HG03432 (cell line): ENCODE measurements at regions not wholly inside any gene's neighbourhood (a gene's known extent, or its start where the extent isn't known, plus 50 kb on each side); places are given as distances from the start of the nearest gene placed in this dataset.

Experiments
- ATAC-seq: cut with Tn5 transposase; IDR thresholded peaks from one replicate; pipeline ENCODE4 v1.9.1; 2021; ENCODE audit warnings: mild to moderate bottlenecking, moderate library complexity; ENCODE audit not compliant: unreplicated experiment

DNA sequence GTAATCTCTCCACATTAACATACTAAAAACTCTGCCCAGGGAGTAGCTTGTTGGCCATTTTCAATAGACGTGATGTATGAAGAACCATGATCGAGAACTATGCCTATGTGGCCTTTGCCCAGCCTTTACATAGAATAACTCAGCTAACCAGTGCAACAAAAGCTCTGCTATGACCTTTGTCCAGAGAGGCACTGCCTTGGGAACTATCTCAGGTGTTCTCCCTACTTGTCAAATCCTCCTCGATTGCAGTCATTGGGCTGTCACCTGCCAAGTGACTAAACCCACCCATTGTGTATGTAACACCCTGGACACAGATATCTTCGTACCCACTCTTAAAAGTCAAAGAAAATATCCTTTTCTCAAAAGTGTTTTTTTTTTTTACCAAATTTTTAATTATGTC is 610.3 kb upstream of the GALNTL6 start:
- no peak for ATAC-seq

DNA sequence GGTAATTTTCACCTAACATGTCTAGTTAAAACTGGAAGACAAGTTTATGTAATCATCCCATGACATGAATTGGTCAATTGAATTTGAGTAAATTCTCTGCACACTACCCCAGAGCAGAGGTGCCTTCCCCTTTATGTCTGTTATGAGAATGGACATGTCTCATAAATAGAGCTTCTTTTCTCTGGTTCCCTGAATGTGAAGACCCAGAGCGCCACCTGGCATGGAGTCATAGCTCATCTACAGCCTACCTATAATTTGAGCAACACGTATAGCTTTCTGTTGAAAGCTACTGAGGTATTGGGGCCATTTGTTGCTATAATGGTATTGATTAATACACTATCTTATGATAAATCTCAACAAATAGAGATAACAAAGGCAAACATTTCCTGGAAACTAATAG is 626.5 kb upstream of the GALNTL6 start:
- ATAC-seq = no peak

DNA sequence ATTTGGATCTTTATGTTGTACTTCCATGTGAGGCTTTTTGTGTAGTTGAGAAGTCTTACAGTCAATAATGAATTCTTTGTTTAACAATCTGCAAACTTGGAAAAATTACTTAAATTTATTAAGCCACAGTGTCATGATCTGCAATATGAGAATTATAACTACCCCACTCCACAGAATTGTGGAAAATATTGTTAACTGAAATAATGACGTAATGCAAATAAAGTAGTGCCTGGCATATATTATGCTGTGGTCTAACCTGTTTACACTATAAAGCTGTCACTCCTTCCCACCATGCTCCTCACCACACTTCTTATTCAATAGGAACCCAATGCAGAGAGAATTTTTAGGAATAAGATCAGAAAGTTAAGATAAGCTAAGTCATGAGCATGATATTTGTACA is 632.1 kb upstream of the GALNTL6 start:
- ATAC-seq = no peak

DNA sequence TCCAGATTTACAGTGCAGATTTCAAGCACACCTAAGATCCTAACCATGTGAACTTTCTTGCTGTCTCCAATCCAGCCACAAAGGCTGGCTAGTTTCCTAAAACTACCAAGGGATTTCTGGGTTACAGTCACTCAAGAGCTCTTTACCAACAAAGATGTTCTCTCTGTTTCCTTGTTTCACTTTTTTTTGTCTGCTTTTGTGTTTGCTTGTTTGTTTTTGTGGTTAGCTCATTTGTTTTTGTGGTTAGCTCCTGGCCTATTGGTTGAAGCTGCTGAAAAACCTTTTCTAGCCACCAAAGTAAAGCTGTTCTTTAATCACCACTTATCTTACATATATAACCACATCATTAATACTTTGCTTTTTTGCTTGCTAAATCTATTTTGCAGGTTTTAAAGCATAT is 642.5 kb upstream of the GALNTL6 start:
- no peak for ATAC-seq

DNA sequence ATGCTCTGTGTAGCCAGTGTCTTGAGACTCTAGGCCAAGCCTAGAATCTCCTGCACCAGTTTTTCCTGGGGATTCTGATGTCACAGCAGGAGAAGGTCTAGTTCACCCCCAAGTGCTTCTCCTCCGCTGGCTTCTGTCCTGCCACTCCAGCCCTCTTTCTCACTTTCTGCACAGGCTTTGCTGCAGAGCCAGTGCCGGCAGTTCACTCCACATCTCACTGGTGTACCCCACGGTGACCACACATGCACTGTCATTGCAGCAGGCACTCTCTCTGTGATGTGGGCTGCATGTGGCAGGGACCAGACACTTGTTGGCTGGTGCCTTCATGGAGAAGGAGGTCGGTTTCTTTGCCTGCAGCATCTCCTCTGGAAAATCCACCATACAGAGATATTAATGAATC is 643.8 kb upstream of the GALNTL6 start:
- no peak for ATAC-seq

DNA sequence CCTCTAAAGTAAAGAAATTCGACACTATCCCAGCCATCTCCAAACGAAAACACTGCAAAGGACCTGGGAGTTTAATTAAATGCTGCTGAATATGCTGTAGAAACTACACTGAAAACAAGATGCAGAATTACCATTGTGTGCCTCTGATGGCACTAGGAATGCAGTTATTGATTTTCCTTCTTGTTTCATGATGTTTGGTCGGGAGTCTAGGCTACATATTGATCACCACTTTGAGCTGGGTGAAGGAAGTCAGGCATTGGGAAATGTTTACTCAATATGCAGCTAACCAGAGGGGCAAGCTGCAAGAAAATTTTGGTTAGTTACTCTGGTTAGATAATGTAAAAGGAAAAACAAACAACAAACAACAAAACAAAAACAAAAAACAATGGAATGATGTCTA is 650.7 kb upstream of the GALNTL6 start:
- no peak for ATAC-seq

DNA sequence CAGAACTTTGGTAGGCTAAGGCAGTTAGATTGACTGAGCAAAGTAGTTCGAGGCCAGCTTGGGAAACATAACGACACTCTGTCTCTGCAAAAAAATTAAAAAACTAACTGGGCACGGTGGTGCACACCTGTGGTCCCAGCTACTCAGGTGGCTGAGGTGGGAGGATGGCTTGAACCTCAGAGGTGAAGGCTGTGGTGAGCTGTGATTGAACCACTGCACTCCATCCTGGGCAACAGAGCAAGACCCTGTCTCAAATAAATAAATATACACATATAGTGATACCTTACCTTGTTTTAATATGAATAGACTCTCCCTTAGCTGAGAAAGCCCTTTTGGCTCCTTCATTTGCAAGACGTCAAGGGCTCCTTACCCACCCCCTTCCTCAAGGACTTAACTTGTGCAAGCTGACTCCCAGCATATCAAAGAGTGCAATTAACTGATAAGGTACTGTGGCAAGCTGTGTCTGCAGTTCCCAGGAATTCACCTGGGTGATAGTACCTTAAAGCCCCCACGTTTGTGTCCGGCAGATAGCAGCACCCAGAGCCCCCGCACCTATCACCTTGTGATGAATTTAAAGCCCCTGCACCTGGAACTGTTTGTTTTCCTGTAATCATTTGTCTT is 655.6 kb upstream of the GALNTL6 start:
- ATAC-seq = no peak

DNA sequence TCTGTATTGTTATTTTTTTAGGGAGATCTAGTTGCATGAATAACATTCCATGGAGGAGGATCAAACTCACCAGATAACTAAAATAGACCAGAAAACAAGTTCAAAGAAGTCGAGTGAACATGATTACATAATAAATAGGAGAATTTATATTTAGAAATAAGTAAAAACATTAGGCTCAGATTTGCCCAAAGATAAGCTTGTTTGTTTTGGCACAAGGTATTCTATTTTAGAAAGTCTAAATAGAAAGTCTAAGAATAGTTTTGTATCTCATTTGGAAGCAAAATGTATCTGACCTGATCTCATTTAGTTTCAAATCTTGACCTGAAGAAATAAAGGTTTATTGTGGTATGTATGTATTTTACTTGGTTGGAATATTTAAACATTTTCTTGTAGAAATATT is 670.6 kb upstream of the GALNTL6 start:
- ATAC-seq = no peak

DNA sequence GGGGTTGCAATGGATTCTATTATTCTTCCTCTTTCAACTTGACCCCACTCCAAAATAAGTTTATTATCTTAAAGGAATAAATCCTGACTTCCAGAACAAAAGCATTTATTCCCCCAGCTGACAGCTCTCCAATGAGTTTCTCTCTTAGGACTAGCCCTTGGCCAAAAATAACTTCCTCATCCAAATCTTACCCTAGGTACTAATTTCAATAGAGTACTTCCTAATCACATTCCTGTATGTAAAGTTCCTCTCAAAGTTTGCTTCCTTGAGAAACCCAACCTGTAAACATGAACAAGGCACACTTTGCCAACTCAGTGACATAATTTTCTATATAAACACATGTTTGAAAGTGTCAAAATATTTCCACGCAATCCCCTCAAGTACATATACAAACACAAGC is 671.2 kb upstream of the GALNTL6 start:
- no peak for ATAC-seq

DNA sequence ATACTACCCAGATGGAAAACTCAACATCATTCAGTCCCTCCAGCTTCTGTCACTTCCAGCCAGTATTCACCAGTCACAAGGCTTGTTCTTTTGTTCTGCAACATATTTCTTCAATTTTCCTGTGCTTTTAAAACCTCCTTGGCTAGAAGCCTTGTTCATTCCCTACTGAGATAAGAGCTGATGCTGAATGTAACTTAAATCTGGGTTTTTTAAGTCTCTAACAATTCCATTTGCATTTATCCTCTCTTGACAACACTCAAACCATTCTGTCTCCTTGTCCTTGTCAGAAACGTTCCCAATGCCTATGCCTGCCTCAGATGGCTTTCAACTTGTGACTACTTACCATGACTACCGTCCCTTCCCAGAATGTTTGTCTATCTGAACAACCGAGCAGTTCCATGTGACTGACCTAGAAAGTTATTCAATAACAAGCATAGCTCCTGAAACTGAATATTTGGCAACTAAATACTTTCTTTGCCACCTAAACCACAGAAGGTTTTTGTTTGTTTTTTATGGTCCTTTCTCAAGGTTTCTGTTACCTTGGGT is 682.9 kb upstream of the GALNTL6 start:
- no peak for ATAC-seq

DNA sequence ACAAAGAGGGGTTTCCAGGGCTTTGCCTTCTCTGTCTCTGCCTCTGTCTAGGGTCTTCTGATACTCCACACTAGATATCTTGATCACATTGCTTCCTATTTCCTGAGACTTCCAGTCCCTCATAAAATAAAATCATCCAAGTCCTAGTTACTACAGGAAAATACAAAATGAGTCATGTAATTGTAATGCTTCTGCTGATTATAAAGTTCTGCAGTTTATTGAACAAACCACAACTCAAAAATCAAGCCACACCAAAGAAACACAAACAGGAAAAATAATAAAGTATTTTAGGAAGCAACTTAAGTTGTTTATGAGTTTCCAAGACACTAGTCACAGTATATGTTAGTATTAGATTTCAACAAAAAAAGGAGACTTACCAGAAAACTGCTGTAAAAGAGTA is 695.1 kb upstream of the GALNTL6 start:
- no peak for ATAC-seq

DNA sequence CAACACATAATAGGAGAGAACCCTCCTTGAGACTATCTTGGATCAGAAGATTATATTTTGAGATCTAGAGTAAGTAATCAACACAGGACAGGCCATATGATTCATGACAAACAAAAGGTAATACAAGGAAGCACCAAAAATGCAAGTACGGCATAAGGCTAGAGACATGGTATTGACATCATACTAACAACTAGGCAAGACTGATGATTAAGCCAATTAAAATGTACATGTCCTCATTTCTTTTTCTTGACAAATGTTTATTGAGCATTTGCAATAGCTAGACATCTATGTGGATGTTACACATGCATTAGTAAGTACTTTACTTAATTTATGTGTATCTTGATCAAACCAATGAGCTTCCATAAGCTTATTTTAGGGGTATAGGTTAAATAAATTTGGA is 695.7 kb upstream of the GALNTL6 start:
- no peak for ATAC-seq

DNA sequence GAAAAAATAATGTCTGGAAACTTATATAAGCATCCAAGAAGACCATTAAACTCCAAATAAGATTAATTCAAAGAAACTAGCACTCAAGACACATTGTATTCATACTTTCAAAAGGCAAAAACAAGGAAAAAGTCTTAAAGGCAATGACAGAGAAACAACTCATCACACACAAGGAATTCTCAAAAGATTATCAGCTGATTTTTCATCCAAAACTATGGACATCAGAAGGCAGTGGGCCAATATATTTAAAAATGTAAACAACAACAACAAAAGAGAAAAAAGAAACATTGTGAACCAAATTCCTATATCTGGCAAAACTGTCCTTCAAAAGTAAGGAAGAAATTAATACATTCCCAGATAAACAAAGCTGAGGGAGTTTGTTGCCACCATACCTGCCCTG is 711.4 kb upstream of the GALNTL6 start:
- no peak for ATAC-seq

DNA sequence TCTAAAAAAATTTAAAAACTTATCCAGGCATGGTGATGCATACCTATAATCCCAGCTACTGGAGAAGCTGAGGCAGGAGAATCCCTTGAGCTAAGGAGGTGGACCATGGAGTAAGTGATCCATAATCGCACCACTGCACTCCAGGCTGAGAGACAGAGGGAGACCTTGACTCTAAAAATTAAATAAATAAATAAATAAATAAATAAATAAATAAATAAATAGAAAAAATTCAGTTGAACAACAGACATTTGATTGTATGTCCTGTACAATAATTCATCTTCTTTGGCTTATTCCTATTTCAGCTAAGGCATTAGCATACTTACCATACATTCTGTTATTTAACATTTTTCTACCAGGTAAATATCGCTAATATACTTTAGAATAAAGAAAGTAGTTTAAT is 726.1 kb upstream of the GALNTL6 start:
- no peak for ATAC-seq

DNA sequence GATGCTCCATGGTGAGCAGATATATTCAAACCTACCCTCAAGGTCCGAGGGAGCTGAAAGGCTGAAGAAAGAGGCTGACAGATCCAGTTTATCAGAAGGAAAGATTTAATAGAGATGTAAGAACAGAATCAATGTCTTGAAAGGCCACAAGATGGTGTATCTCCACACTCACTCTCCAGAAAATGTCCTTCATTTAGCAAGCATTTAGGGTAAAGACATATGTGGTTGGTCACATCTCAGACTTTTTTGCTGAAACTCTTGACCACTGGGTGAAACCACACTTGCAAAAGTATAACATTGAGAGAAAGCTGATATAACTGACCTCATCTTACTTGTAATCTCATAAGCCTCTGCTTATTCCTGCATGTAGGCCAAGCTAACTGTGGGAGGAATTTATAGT is 745.8 kb upstream of the GALNTL6 start:
- no peak for ATAC-seq

DNA sequence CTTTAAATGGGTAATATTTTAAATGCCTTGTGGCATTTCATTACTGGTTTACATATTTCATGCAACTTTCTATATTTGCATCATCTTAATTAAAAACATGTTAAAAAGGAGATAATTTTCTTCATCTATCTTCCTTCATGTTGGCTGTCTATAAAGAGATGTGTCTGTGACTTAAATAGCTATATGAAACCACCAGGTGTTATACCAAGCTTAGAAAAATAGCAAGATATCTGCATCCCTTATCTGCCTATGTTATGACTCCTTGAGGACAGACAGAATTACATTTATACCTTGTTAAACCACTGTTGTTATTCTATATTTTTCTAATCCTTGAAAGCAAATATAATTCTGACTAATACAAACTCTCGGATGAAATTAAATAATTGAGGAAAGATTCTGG is 763.8 kb upstream of the GALNTL6 start:
- ATAC-seq = no peak

DNA sequence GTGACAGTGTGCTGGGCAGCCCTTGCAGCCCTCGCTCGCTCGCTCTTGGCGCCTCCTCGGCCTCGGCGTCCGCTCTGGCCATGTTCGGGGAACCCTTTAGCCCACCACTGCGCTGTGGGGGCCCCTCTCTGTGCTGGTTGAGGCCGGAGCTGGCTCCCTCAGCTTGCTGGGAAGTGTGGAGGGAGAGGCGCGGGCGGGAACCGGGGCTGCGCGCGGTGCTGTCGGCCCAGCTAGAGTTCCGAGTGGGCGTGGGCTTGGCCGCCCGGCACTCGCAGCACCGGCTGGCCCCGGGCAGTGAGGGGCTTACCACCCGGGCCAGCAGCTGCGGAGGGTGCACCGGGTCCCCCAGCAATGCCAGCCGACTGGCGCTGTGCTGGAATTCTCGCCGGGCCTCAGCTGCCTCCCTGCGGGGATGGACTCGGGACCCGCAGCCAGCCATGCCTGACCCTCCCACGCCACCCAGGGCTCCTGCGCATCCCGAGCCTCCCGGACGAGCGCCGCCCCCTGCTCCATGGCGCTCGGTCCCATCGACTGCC is 770.1 kb upstream of the GALNTL6 start:
- no peak for ATAC-seq

DNA sequence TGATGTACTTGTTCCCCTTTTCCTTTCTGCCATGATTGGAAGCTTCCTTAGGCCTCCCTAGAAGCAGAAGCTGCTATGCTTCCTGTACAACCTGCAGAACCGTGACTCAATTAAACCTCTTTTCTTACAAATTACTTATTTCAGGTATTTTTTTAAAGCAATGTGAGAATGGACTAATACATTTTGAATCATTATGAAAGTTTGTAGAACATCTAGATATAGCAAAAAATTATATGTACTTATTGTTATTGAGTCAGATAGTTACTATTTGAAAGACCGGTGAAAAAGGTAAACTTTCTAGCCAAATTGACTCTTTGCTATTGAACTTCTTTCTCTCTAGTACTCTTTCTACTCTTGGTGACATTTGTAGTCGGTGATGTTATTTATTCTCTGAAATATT is 777.3 kb upstream of the GALNTL6 start:
- no peak for ATAC-seq

DNA sequence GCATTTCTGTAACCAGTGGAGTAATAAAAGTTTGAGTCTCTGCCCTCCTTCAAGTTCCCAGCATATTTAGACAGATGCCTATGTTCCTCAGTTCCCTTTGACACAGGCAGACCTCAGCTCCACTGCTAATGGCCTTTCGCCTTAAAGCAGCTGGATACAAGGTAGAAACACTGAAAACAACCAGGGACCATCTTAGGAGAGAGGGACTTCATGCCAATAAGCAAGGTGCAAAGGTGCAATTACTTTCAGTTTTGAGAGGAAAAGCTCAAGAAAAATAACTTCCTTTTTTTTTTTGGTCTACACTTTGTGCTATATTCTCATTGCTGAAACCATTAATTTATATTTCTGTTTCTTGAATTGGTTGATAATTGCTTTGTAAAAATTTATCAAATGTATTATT is 781.9 kb upstream of the GALNTL6 start:
- no peak for ATAC-seq

DNA sequence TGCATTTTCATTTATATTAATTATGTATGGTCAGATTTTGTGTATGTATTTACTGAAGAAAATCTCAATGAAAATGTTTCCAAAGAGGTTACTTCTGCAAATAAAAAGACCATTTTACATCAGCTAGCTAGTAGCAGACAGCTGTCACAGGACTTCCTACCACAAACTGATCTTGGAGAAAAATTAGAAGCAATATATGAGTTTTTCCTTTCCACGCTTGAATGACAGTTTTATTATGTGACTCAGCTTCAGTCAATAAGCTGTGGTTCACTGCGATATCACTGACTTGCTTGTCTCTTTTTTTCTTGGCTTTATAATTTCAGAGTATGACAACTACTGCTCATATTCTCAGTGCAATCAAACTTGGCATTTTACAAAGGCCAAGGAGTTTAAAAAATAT is 787.4 kb upstream of the GALNTL6 start:
- peak; percentile 63 for ATAC-seq

DNA sequence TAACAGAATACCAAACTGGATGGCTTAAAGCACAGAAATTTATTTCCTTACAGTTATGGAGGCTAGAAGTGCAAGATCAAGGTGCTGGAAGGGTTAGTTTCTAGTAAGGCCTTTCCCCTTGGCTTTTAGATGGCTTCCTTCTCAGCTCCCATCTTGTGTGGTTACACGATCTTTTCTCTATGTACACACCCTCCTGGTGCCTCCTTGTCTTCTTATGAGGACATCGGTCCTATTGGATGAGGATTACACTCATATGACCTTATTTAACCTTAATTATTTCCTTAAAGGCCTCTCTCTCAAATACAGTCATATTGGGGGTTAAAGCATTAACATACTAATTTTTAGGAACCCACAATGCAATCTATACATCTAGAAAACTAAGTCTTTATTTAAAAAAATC is 787.9 kb upstream of the GALNTL6 start:
- peak; percentile 31 for ATAC-seq

DNA sequence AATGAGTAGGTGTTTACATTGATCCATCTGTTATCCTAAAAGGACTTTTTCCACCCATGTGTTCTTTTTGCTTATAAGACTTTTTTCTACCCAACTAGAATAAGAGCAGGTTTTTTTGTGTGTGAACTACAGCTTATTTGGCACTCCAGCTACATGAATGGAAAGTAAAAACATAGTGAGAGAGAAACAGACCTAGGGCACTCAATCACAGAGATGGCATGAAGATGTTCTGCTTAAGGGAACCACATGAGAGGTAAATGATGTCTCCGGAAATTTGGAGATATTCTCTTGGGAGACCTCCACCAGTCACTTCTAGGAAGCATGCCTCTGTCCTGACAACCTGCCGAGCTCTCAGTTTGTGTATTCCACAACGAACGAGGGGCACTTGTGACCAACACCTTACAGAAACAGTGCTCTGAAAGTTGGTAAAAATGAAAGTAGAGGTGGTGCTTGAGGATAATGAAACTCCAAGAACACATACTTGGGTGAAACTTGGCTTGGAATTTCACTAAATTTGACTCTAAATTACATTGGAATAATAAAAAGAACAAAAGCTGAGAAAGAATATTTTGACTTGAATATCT is 788.4 kb upstream of the GALNTL6 start:
- ATAC-seq = peak; percentile 62

DNA sequence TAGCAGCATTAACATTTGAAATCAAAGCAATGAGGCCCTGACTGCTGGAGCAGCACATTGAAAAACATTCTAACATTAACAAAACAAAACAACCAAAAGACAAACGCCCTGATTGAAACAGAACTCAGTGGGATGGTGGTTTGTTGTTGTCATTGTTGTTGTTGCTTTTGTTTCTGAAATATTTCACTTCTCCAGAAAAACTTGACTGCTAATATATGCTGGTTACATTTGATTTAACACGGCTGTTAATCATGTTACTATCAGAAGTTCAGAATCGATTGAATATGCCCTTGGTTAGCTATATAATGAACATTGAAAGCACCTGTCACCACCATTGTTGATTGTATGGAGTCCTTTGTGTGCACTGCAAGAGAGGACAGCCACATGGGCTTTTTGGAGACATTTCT is 790.4 kb upstream of the GALNTL6 start:
- ATAC-seq = no peak
